ENCODE measurements at regions not wholly inside any gene's neighbourhood (a gene's known extent, or its start where the extent isn't known, plus 50 kb on each side); places are given as distances from the start of the nearest gene placed in this dataset.

GRCh38 chr6:4675121-4675520 lies 101.1 kb upstream of the CDYL start:
- Histone ChIP-seq H3K27me3 (ENCODE audit: control insufficient read depth, insufficient read depth, low read length) (no peaks in the 10 kb centered on the region), H3K4me3 (ENCODE audit: low read depth, low read length) (no peak overlapping the region), H3K4me1 (ENCODE audit: control insufficient read depth, insufficient read depth, low read length) (no peaks in the 10 kb centered on the region), H3K36me3 (ENCODE audit: control insufficient read depth, insufficient read depth, low read length) (no peaks in the 10 kb centered on the region), H3K9me3 (ENCODE audit: control insufficient read depth, insufficient read depth, low read length) (no peaks in the 10 kb centered on the region), H3K9ac (ENCODE audit: low read depth, low read length) (no peak overlapping the region)

DNA sequence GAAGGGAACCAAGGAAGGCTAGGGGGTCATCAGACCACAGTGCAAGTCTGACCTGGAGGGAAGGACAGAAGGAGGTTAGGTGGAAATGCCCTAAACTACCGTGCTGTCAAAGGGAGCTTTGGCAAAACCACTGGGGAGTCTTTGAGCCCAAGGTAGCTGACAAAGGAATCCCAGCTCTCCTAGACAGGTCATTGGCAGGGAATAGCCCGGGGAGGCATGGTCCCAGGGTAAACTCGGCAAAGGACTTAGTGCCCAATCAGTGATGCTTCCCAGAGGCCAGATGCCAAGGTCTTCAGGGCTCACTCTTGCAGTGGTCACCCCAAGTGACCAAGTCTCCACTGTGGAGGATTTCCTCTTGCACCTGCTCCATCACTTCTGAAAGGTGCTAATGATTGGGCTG lies 102.3 kb upstream of the CDYL start:
- no peaks in the 10 kb centered on the region for H3K4me1 ChIP-seq (ENCODE audit: control insufficient read depth, insufficient read depth, low read length)
- H3K36me3 ChIP-seq (ENCODE audit: control insufficient read depth, insufficient read depth, low read length) = no peaks in the 10 kb centered on the region
- H3K4me3 ChIP-seq (ENCODE audit: low read depth, low read length) = no peak overlapping the region
- H3K27me3 ChIP-seq (ENCODE audit: control insufficient read depth, insufficient read depth, low read length) = peaks cover 3% of the 10 kb centered on the region
- no peak overlapping the region for H3K9ac ChIP-seq (ENCODE audit: low read depth, low read length)
- H3K9me3 ChIP-seq (ENCODE audit: control insufficient read depth, insufficient read depth, low read length) = no peaks in the 10 kb centered on the region

DNA sequence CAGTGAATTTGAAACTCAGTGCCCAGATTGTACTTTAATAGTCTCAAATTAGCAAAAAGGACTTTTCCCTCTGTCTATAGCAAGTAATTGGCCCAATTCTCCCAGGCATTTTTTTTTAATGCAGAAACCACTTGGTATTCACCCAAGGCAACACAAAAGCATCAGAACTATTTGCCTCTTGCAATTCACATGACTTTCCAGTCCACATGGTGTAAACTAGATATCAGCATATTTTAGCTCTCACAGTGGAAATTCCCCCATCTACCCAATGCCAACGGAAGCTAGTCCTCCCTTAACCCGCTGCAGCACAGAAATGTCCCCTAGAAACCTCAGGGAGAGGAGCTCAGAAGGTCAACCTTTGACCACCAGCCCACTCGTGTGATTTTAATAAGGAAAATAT lies 103.4 kb upstream of the CDYL start:
- no peaks in the 10 kb centered on the region for H3K36me3 ChIP-seq (ENCODE audit: control insufficient read depth, insufficient read depth, low read length)

GRCh38 chr6:4671587-4672115 lies 104.6 kb upstream of the CDYL start:
- no peak overlapping the region for H3K4me3 ChIP-seq (ENCODE audit: low read depth, low read length)
- peaks cover 3% of the 10 kb centered on the region for H3K27me3 ChIP-seq (ENCODE audit: control insufficient read depth, insufficient read depth, low read length)
- no peaks in the 10 kb centered on the region for H3K4me1 ChIP-seq (ENCODE audit: control insufficient read depth, insufficient read depth, low read length)
- no peaks in the 10 kb centered on the region for H3K36me3 ChIP-seq (ENCODE audit: control insufficient read depth, insufficient read depth, low read length)
- no peak overlapping the region for H3K9ac ChIP-seq (ENCODE audit: low read depth, low read length)
- H3K9me3 ChIP-seq (ENCODE audit: control insufficient read depth, insufficient read depth, low read length) = no peaks in the 10 kb centered on the region

More for the DNA sequence above, 103.4 kb upstream of the CDYL start:
- H3K4me1 ChIP-seq (ENCODE audit: control insufficient read depth, insufficient read depth, low read length) = no peaks in the 10 kb centered on the region
- H3K9ac ChIP-seq (ENCODE audit: low read depth, low read length) = no peak overlapping the region
- no peaks in the 10 kb centered on the region for H3K9me3 ChIP-seq (ENCODE audit: control insufficient read depth, insufficient read depth, low read length)
- peaks cover 3% of the 10 kb centered on the region for H3K27me3 ChIP-seq (ENCODE audit: control insufficient read depth, insufficient read depth, low read length)
- no peak overlapping the region for H3K4me3 ChIP-seq (ENCODE audit: low read depth, low read length)

DNA sequence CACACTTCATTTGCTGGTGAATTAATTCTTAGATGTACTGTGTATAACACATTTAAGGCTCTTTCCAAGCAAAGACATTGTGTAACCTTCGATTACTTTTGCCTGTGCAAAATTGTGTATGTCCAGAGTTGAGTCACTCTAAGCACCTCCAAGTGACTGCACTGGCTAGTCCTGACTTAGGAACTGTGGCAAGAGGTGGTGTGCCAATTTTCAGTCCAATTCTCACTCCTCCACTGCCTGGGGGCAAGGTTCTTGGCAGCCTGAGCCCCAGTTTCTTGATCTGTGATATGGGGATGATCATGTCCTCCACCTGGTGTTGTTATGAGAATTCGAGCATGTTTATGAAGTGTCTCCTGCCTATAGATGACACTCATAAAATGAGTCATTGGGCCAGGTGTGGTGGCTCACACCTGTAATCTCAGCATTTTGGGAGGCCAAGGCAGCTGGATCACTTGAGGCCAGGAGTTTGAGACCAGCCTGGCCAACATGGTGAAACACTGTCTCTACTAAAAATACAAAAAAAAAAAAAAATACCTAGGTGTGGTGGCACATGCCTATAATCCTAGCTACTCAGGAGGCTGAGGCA lies 105.3 kb upstream of the CDYL start:
- no peaks in the 10 kb centered on the region for H3K36me3 ChIP-seq (ENCODE audit: control insufficient read depth, insufficient read depth, low read length)
- no peak overlapping the region for H3K9ac ChIP-seq (ENCODE audit: low read depth, low read length)
- no peak overlapping the region for H3K4me3 ChIP-seq (ENCODE audit: low read depth, low read length)
- no peaks in the 10 kb centered on the region for H3K9me3 ChIP-seq (ENCODE audit: control insufficient read depth, insufficient read depth, low read length)
- peaks cover 3% of the 10 kb centered on the region for H3K27me3 ChIP-seq (ENCODE audit: control insufficient read depth, insufficient read depth, low read length)
- H3K4me1 ChIP-seq (ENCODE audit: control insufficient read depth, insufficient read depth, low read length) = no peaks in the 10 kb centered on the region

GRCh38 chr6:4670290-4670689 lies 105.9 kb upstream of the CDYL start:
- H3K9ac ChIP-seq (ENCODE audit: low read depth, low read length) = no peak overlapping the region
- no peaks in the 10 kb centered on the region for H3K36me3 ChIP-seq (ENCODE audit: control insufficient read depth, insufficient read depth, low read length)
- no peaks in the 10 kb centered on the region for H3K9me3 ChIP-seq (ENCODE audit: control insufficient read depth, insufficient read depth, low read length)
- peaks cover 6% of the 10 kb centered on the region for H3K27me3 ChIP-seq (ENCODE audit: control insufficient read depth, insufficient read depth, low read length)
- H3K4me1 ChIP-seq (ENCODE audit: control insufficient read depth, insufficient read depth, low read length) = no peaks in the 10 kb centered on the region
- no peak overlapping the region for H3K4me3 ChIP-seq (ENCODE audit: low read depth, low read length)

GRCh38 chr6:4668271-4669179 lies 107.7 kb upstream of the CDYL start:
- Histone ChIP-seq H3K36me3 (ENCODE audit: control insufficient read depth, insufficient read depth, low read length) (no peaks in the 10 kb centered on the region), H3K4me3 (ENCODE audit: low read depth, low read length) (no peak overlapping the region), H3K9ac (ENCODE audit: low read depth, low read length) (no peak overlapping the region), H3K9me3 (ENCODE audit: control insufficient read depth, insufficient read depth, low read length) (no peaks in the 10 kb centered on the region), H3K27me3 (ENCODE audit: control insufficient read depth, insufficient read depth, low read length) (peaks cover 6% of the 10 kb centered on the region), H3K4me1 (ENCODE audit: control insufficient read depth, insufficient read depth, low read length) (no peaks in the 10 kb centered on the region)

GRCh38 chr6:4667591-4667990 lies 108.6 kb upstream of the CDYL start:
- H3K27me3 ChIP-seq (ENCODE audit: control insufficient read depth, insufficient read depth, low read length) = peaks cover 6% of the 10 kb centered on the region
- no peaks in the 10 kb centered on the region for H3K9me3 ChIP-seq (ENCODE audit: control insufficient read depth, insufficient read depth, low read length)
- no peaks in the 10 kb centered on the region for H3K4me1 ChIP-seq (ENCODE audit: control insufficient read depth, insufficient read depth, low read length)
- no peak overlapping the region for H3K9ac ChIP-seq (ENCODE audit: low read depth, low read length)
- no peak overlapping the region for H3K4me3 ChIP-seq (ENCODE audit: low read depth, low read length)
- no peaks in the 10 kb centered on the region for H3K36me3 ChIP-seq (ENCODE audit: control insufficient read depth, insufficient read depth, low read length)

- Histone ChIP-seq H3K36me3 (ENCODE audit: control insufficient read depth, insufficient read depth, low read length) (no peaks in the 10 kb centered on the region), H3K9ac (ENCODE audit: low read depth, low read length) (no peak overlapping the region), H3K27me3 (ENCODE audit: control insufficient read depth, insufficient read depth, low read length) (peaks cover 6% of the 10 kb centered on the region), H3K4me1 (ENCODE audit: control insufficient read depth, insufficient read depth, low read length) (no peaks in the 10 kb centered on the region), H3K9me3 (ENCODE audit: control insufficient read depth, insufficient read depth, low read length) (no peaks in the 10 kb centered on the region), H3K4me3 (ENCODE audit: low read depth, low read length) (no peak overlapping the region)
Observed at GRCh38 chr6:4666886-4667513, 109.2 kb upstream of the CDYL start.

- Histone ChIP-seq H3K4me3 (ENCODE audit: low read depth, low read length) (no peak overlapping the region), H3K27me3 (ENCODE audit: control insufficient read depth, insufficient read depth, low read length) (peaks cover 6% of the 10 kb centered on the region), H3K9ac (ENCODE audit: low read depth, low read length) (no peak overlapping the region), H3K4me1 (ENCODE audit: control insufficient read depth, insufficient read depth, low read length) (peaks cover 2% of the 10 kb centered on the region), H3K36me3 (ENCODE audit: control insufficient read depth, insufficient read depth, low read length) (no peaks in the 10 kb centered on the region), H3K9me3 (ENCODE audit: control insufficient read depth, insufficient read depth, low read length) (no peaks in the 10 kb centered on the region)
Observed at GRCh38 chr6:4665489-4666417, 110.5 kb upstream of the CDYL start.

DNA sequence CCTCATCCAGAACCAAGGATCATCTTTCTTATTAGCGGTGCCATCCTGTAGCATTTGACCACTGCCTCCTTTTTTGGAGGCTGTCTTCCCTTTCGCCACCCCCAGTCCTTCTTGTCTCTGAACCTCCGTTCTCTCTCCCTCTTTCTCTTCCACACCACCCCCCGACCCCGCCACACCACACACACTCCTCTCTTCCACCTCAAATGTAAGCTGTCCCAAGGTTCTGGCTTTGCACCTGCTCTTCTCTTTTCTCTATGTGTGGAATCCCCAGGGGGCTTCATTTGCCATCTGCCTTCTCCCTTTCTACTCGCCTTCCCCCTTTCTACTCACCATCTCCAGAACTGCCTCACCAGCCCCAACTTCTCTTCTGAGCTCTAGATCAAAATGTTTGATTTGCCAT lies 111.3 kb upstream of the CDYL start:
- no peaks in the 10 kb centered on the region for H3K9me3 ChIP-seq (ENCODE audit: control insufficient read depth, insufficient read depth, low read length)
- H3K27me3 ChIP-seq (ENCODE audit: control insufficient read depth, insufficient read depth, low read length) = peaks cover 6% of the 10 kb centered on the region
- no peaks in the 10 kb centered on the region for H3K36me3 ChIP-seq (ENCODE audit: control insufficient read depth, insufficient read depth, low read length)
- peaks cover 2% of the 10 kb centered on the region for H3K4me1 ChIP-seq (ENCODE audit: control insufficient read depth, insufficient read depth, low read length)
- no peak overlapping the region for H3K9ac ChIP-seq (ENCODE audit: low read depth, low read length)
- H3K4me3 ChIP-seq (ENCODE audit: low read depth, low read length) = no peak overlapping the region

Data from iPS-15b (cell line).